IMR-90 (cell line): ENCODE measurements at regions not wholly inside any gene's neighbourhood (a gene's known extent, or its start where the extent isn't known, plus 50 kb on each side); places are given as distances from the start of the nearest gene placed in this dataset.

Source experiments
- ATAC-seq: fragments of 200-7000 bp; cut with Tn5 transposase; 2 replicates; pipeline ENCODE4 v1.9.1; 2020; ENCODE audit warnings: low read depth, mild to moderate bottlenecking, moderate library complexity
- BruUV-seq: library from RNA; stranded (reverse); fragments of 400-500 nt; replicated peaks from 2 replicates; lab custom pipeline; 2021; lab: Mats Ljungman, UMichigan
- CTCF ChIA-PET: fragments of 300-600 bp; formaldehyde crosslinking; extraction: SDS; loops from one replicate; lab custom pipeline; 2021; ENCODE audit warnings: antibody characterized with exemption; lab: Yijun Ruan, JAX
- POLR2A ChIA-PET: fragments of 300-600 bp; sonication (Branson Sonifier 250); formaldehyde crosslinking; loops from one replicate; lab custom pipeline; 2022; ENCODE audit warnings: antibody characterized with exemption; ENCODE audit not compliant: unreplicated experiment; lab: Charles Lee
- DNase-seq: peaks from one replicate; pipeline ENCODE4 v3.0.0; 2013
- H2AFZ ChIP-seq: replicated peaks from 2 replicates; pipeline ENCODE3; 2013; ENCODE audit warnings: low read length, mild to moderate bottlenecking; ENCODE audit not compliant: poor library complexity
- H2AK5ac ChIP-seq: 2 replicates; pipeline ENCODE4 v1.6.1; 2013; ENCODE audit warnings: low read depth, low read length, inconsistent platforms
- H2AK9ac ChIP-seq: replicated peaks from 2 replicates; pipeline ENCODE3; 2013; ENCODE audit warnings: mild to moderate bottlenecking, low read depth, low read length, moderate library complexity; ENCODE audit not compliant: poor library complexity
- H2BK120ac ChIP-seq: 2 replicates; pipeline ENCODE4 v1.6.1; 2013; ENCODE audit warnings: low read depth, low read length, inconsistent platforms
- H2BK15ac ChIP-seq: 3 replicates; pipeline ENCODE4 v1.6.1; 2013; ENCODE audit warnings: low read depth, low read length, inconsistent platforms
- H2BK20ac ChIP-seq: 2 replicates; pipeline ENCODE4 v1.6.1; 2013; ENCODE audit warnings: low read depth, mild to moderate bottlenecking, inconsistent platforms, low read length, moderate library complexity
- H2BK5ac ChIP-seq: 2 replicates; pipeline ENCODE4 v1.6.1; 2013; ENCODE audit warnings: mild to moderate bottlenecking, low read depth, low read length, inconsistent platforms; ENCODE audit not compliant: poor library complexity, severe bottlenecking
- H3K14ac ChIP-seq: replicated peaks from 2 replicates; pipeline ENCODE4 v1.6.1; 2013; ENCODE audit warnings: low read depth, low read length, inconsistent platforms
- H3K18ac ChIP-seq: 2 replicates; pipeline ENCODE4 v1.6.1; 2013; ENCODE audit warnings: low read depth, low read length, control low read depth
- H3K23ac ChIP-seq: 2 replicates; pipeline ENCODE4 v1.6.1; 2013; ENCODE audit warnings: low read depth, low read length, inconsistent platforms
- H3K27ac ChIP-seq: 2 replicates; pipeline ENCODE4 v1.5.1; 2013; ENCODE audit warnings: mild to moderate bottlenecking, control low read depth, low read length; ENCODE audit not compliant: insufficient read depth
- H3K27me3 ChIP-seq: 2 replicates; pipeline ENCODE4 v1.6.1; 2013; ENCODE audit warnings: low read length; ENCODE audit not compliant: control insufficient read depth, insufficient read depth
- H3K36me3 ChIP-seq: 2 replicates; pipeline ENCODE4 v1.6.1; 2013; ENCODE audit warnings: low read length, mixed read lengths; ENCODE audit not compliant: control insufficient read depth, insufficient read depth
- H3K4ac ChIP-seq: 2 replicates; pipeline ENCODE4 v1.6.1; 2013; ENCODE audit warnings: low read depth, low read length, inconsistent platforms
- H3K4me1 ChIP-seq: 2 replicates; pipeline ENCODE4 v1.6.1; 2013; ENCODE audit warnings: low read length, mixed read lengths; ENCODE audit not compliant: control insufficient read depth, insufficient read depth
- H3K4me2 ChIP-seq: 2 replicates; pipeline ENCODE4 v1.6.1; 2013; ENCODE audit warnings: low read depth, mild to moderate bottlenecking, control low read depth, low read length, moderate library complexity
- H3K4me3 ChIP-seq: 2 replicates; pipeline ENCODE4 v1.5.1; 2013; ENCODE audit warnings: low read depth, mild to moderate bottlenecking, control low read depth, low read length, moderate library complexity; ENCODE audit not compliant: insufficient read depth
- H3K56ac ChIP-seq: 2 replicates; pipeline ENCODE4 v1.6.1; 2013; ENCODE audit warnings: low read length, inconsistent platforms; ENCODE audit not compliant: insufficient read depth; ENCODE audit errors: extremely low read depth
- H3K79me1 ChIP-seq, 2 experiments: 2 replicates each; pipeline ENCODE4 v1.6.1; 2013; ENCODE audit warnings: low read length in 2 of 2, inconsistent platforms in 1 of 2, low read depth in 1 of 2
- H3K9ac ChIP-seq: 2 replicates; pipeline ENCODE4 v1.6.1; 2013; ENCODE audit warnings: low read depth, low read length, control low read depth
- H3K9me1 ChIP-seq: 2 replicates; pipeline ENCODE4 v1.6.1; 2013; ENCODE audit warnings: low read length, inconsistent platforms; ENCODE audit not compliant: insufficient read depth
- H3K9me3 ChIP-seq: 2 replicates; pipeline ENCODE4 v1.6.1; 2013; ENCODE audit warnings: low read length; ENCODE audit not compliant: control insufficient read depth, insufficient read depth
- H4K20me1 ChIP-seq: 2 replicates; pipeline ENCODE4 v1.6.1; 2013; ENCODE audit warnings: low read length, inconsistent platforms; ENCODE audit not compliant: insufficient read depth
- H4K5ac ChIP-seq: 2 replicates; pipeline ENCODE4 v1.6.1; 2013; ENCODE audit warnings: mild to moderate bottlenecking, low read depth, low read length, control low read depth
- H4K8ac ChIP-seq, 2 experiments: 2 replicates each; pipeline ENCODE4 v1.6.1; 2013; ENCODE audit warnings: low read depth in 2 of 2, low read length in 2 of 2, control low read depth in 1 of 2, inconsistent platforms in 1 of 2
- H4K91ac ChIP-seq: 2 replicates; pipeline ENCODE4 v1.6.1; 2013; ENCODE audit warnings: low read depth, low read length, inconsistent platforms; ENCODE audit not compliant: insufficient read depth
- CEBPB ChIP-seq: IDR thresholded peaks from 2 replicates; pipeline ENCODE4 v1.6.1; 2012; ENCODE audit warnings: low read depth, low read length, improper control_type of control experiment
- CHD1 ChIP-seq: IDR thresholded peaks from 2 replicates; pipeline ENCODE4 v1.6.1; 2012; ENCODE audit warnings: low read depth, low read length, improper control_type of control experiment
- CTCF ChIP-seq: conservative IDR thresholded peaks from 2 replicates; pipeline ENCODE4 v1.5.1; 2012; ENCODE audit warnings: mild to moderate bottlenecking, low read depth, low read length, improper control_type of control experiment
- ELK1 ChIP-seq: fragments of 150-350 bp; IDR thresholded peaks from 2 replicates; pipeline ENCODE4 v1.6.1; 2016; ENCODE audit warnings: low read depth, mild to moderate bottlenecking, low read length, moderate library complexity, borderline replicate concordance
- MAFK ChIP-seq: IDR thresholded peaks from 2 replicates; pipeline ENCODE4 v1.6.1; 2012; ENCODE audit warnings: low read depth, low read length, improper control_type of control experiment
- MAZ ChIP-seq: IDR thresholded peaks from 2 replicates; pipeline ENCODE4 v1.6.1; 2012; ENCODE audit warnings: low read depth, mild to moderate bottlenecking, low read length, improper control_type of control experiment, moderate library complexity, borderline replicate concordance
- POLR2A ChIP-seq: IDR thresholded peaks from 2 replicates; pipeline ENCODE4 v1.6.1; 2012; ENCODE audit warnings: mild to moderate bottlenecking, low read depth, low read length
- USF2 ChIP-seq: fragments of 150-350 bp; IDR thresholded peaks from 2 replicates; pipeline ENCODE4 v1.6.1; 2017; ENCODE audit warnings: mild to moderate bottlenecking, antibody characterized with exemption, low read length, low read depth
- WGBS, 2 experiments: methylation state at CpG; one replicate each; pipeline versions ENCODE4 v1.1.5 to v1.1.7; 2013; ENCODE audit warnings: missing lambda C conversion rate in 2 of 2; ENCODE audit not compliant: insufficient read length in 1 of 2; ENCODE audit errors: extremely low coverage in 2 of 2; 5-methylcytosine and 5-hydroxymethylcytosine counted together
- dilution Hi-C: fragments of 300-500 bp; cut with HindIII; formaldehyde crosslinking; loops from one replicate; pipeline ENCODE4 v1.14.3; 2018; ENCODE audit warnings: low sequenced_read_pairs; ENCODE audit not compliant: unreplicated experiment
- in situ Hi-C: fragments of 300-500 bp; cut with MboI; formaldehyde crosslinking; loops from 3 replicates; pipeline ENCODE4 v1.14.3; 2019; ENCODE audit warnings: low sequenced_read_pairs, inconsistent platforms, mixed read lengths
- intact Hi-C: fragments of 100-400 bp; cut with micrococcal nuclease; formaldehyde crosslinking; loops from 2 replicates; pipeline ENCODE4 v1.10.0; 2022

GRCh38 chr2:7899923-7900322 lies 781.9 kb upstream of the ID2 start:
- H3K36me3 ChIP-seq = no peaks in the 10 kb centered on the region
- no CpG with 5 or more reads among the region's 1 CpG for WGBS, 2 experiments
- no peak overlapping the region for H2AK9ac ChIP-seq
- H3K23ac ChIP-seq = no peak overlapping the region
- no peak overlapping the region for H3K27ac ChIP-seq
- no peaks in the 10 kb centered on the region for H4K20me1 ChIP-seq
- H2AFZ ChIP-seq = no peak overlapping the region
- H3K4me1 ChIP-seq = peaks cover 2% of the 10 kb centered on the region; the same call in 1 of the 2 replicates
- no peaks in the 10 kb centered on the region for H3K27me3 ChIP-seq
- H3K79me1 ChIP-seq = no peaks in the 10 kb centered on the region
- no peak overlapping the region for H3K4me2 ChIP-seq
- in situ Hi-C loops (no loop called here), intact Hi-C loops (no loop called here), dilution Hi-C loops (no loop called here)
- no peak overlapping the region for H3K14ac ChIP-seq
- ATAC-seq = no peak
- H3K9me1 ChIP-seq = 0 out of 2 replicates have a peak, but pooled peaks cover 4% of the 10 kb centered on the region
- no peak overlapping the region for H3K4me3 ChIP-seq
- no peak overlapping the region for H4K8ac ChIP-seq
- DNase-seq = no peak
- H3K18ac ChIP-seq = no peak overlapping the region
- no peaks in the 10 kb centered on the region; the same call in 1 of the 2 replicates for H3K9me3 ChIP-seq
- no peak overlapping the region for H3K9ac ChIP-seq
- H2BK20ac ChIP-seq = no peak overlapping the region
- POLR2A ChIA-PET = no interaction called here
- no TSS peak for BruUV-seq
- no peak overlapping the region for H4K5ac ChIP-seq
- H2BK5ac ChIP-seq = no peak overlapping the region
- no peak overlapping the region for H3K56ac ChIP-seq
- H2BK15ac ChIP-seq = no peak overlapping the region
- no peak overlapping the region for H2AK5ac ChIP-seq
- CTCF ChIA-PET = no interaction called here
- no peak overlapping the region for H3K4ac ChIP-seq
- no peak for TF ChIP-seq USF2
- no peak for TF ChIP-seq POLR2A
- TF ChIP-seq CTCF = no peak
- no peak for TF ChIP-seq ELK1
- TF ChIP-seq MAZ = no peak
- no peak for TF ChIP-seq MAFK
- TF ChIP-seq CEBPB = no peak
- TF ChIP-seq CHD1 = no peak
- no peak overlapping the region for H4K91ac ChIP-seq
- no peak overlapping the region for H2BK120ac ChIP-seq
